Upper lobe of left lung (tissue), 6 donors: ENCODE measurements at regions not wholly inside any gene's neighbourhood (a gene's known extent, or its start where the extent isn't known, plus 50 kb on each side); places are given as distances from the start of the nearest gene placed in this dataset.

Experiments used
- ATAC-seq, 2 donors: fragments of 200-7000 bp; cut with Tn5 transposase; one replicate each; pipeline ENCODE4 v1.9.1; 2022; ENCODE audit warnings: mild to moderate bottlenecking in 2 of 2, moderate library complexity in 2 of 2; ENCODE audit not compliant: low FRiP score in 2 of 2
- DNase-seq, 2 donors: peaks; one replicate each; pipeline ENCODE4 v3.0.0-alpha.2; 2019 to 2020
- H3K27ac ChIP-seq, 4 donors: fragments of 200-600 bp; sonication (generic); one replicate each; pipeline ENCODE4 v1.5.1; 2016 to 2019
- H3K27me3 ChIP-seq, 4 donors: fragments of 200-600 bp; sonication (generic); one replicate each; pipeline ENCODE4 v1.5.1; 2017 to 2019
- H3K36me3 ChIP-seq, 4 donors: fragments of 200-600 bp; sonication (generic); one replicate each; pipeline ENCODE4 v1.5.1; 2016 to 2019
- H3K4me1 ChIP-seq, 4 donors: fragments of 200-600 bp; sonication (generic); one replicate each; pipeline ENCODE4 v1.5.1; 2018 to 2019
- H3K4me3 ChIP-seq, 4 donors: fragments of 200-600 bp; sonication (generic); one replicate each; pipeline ENCODE4 v1.5.1; 2017 to 2019; ENCODE audit warnings: mild to moderate bottlenecking in 2 of 4, moderate library complexity in 1 of 4
- H3K9me3 ChIP-seq, 4 donors: fragments of 200-600 bp; sonication (generic); one replicate each; pipeline ENCODE4 v1.5.1; 2018 to 2019
- CTCF ChIP-seq, 6 experiments: fragments of 450-650 bp in 4 of 6; fragments of 200-600 bp in 2 of 6; sonication (generic) in 2 of 6; IDR thresholded peaks; one replicate each; pipeline ENCODE4 v1.5.1; 2016 to 2019; ENCODE audit warnings: antibody characterized with exemption in 6 of 6
- EP300 ChIP-seq, 4 donors: sonication (generic); formaldehyde crosslinking; IDR thresholded peaks; one replicate each; pipeline ENCODE4 v1.5.1; 2017; ENCODE audit warnings: antibody characterized with exemption in 4 of 4, control low read depth in 2 of 4
- POLR2A ChIP-seq, 4 donors: fragments of 450-650 bp; IDR thresholded peaks; one replicate each; pipeline ENCODE4 v1.5.1; 2016 to 2017; ENCODE audit warnings: antibody characterized with exemption in 4 of 4, mild to moderate bottlenecking in 2 of 4
- POLR2AphosphoS5 ChIP-seq, 2 donors: sonication (generic); formaldehyde crosslinking; IDR thresholded peaks; one replicate each; pipeline ENCODE4 v1.5.1; 2017; ENCODE audit warnings: antibody characterized with exemption in 2 of 2
- WGBS, 2 donors: methylation state at CpG; one replicate each; pipeline ENCODE4 v1.1.5; 2017 to 2018; 5-methylcytosine and 5-hydroxymethylcytosine counted together
- donor health status: DM: no; HTN: no; CAD: no; lungs with moderate emphysema.
- donor health status: DM: no; HTN: yes; CAD: no; lungs with severe emphysema.

GRCh38 chr13:31950111-31950815 is 81.3 kb upstream of the FRY start:
- Histone ChIP-seq H3K36me3 (no peaks in the 10 kb centered on the region), H3K4me1 (peaks cover 5 to 17% (median 11%) of the 10 kb centered on the region in 4 donors), H3K4me3 (no peak overlapping the region), H3K27me3 (no peaks in the 10 kb centered on the region), H3K27ac (peak overlapping the region in 3 of 4 donors; percentile 42 to 60 (median 43)), H3K9me3 (no peaks in the 10 kb centered on the region)
- ATAC-seq (peak in 1 of 2 donors; percentile 49), DNase-seq (no peak)
- no peak for TF ChIP-seq CTCF (IDR thresholded peaks at IDR 0.05)
- no peak for TF ChIP-seq POLR2A (IDR thresholded peaks at IDR 0.05)
- no peak for TF ChIP-seq POLR2AphosphoS5 (IDR thresholded peaks at IDR 0.05)
- no peak for TF ChIP-seq EP300 (IDR thresholded peaks at IDR 0.05)
- 36 to 44% methylated on average over 2 of the region's 2 CpGs for WGBS, 2 donors

GRCh38 chr13:31951215-31951678 is 80.3 kb upstream of the FRY start:
- Histone ChIP-seq H3K4me1 (peaks cover 0 to 11% (median 7%) of the 10 kb centered on the region in 4 donors), H3K9me3 (no peaks in the 10 kb centered on the region), H3K27me3 (no peaks in the 10 kb centered on the region), H3K36me3 (no peaks in the 10 kb centered on the region), H3K27ac (peak overlapping the region; percentile 42 to 60 (median 46)), H3K4me3 (no peak overlapping the region)
- WGBS, 2 donors = 33 to 36% methylated on average over 1 to 3 of the region's 3 CpGs
- peak; percentile 85 to 93 for ATAC-seq
- TF ChIP-seq POLR2AphosphoS5 (IDR thresholded peaks at IDR 0.05) (peak; percentile 52 to 64), EP300 (IDR thresholded peaks at IDR 0.05) (peak in 2 of 4 donors; percentile 40 to 47), POLR2A (IDR thresholded peaks at IDR 0.05) (peak in 1 of 4 donors; percentile 20), CTCF (IDR thresholded peaks at IDR 0.05) (no peak)
- peak in 1 of 2 donors; percentile 95 for DNase-seq

- H3K4me3 ChIP-seq = no peak overlapping the region
- H3K4me1 ChIP-seq = peaks cover 0 to 10% (median 4%) of the 10 kb centered on the region in 4 donors
Measured at GRCh38 chr13:31952641-31953380, 78.8 kb upstream of the FRY start.

GRCh38 chr13:31955101-31955500 is 76.5 kb upstream of the FRY start:
- ATAC-seq (no peak), DNase-seq (no peak)
- H3K36me3 ChIP-seq = no peaks in the 10 kb centered on the region
- H3K9me3 ChIP-seq = no peaks in the 10 kb centered on the region
- no peak overlapping the region for H3K27ac ChIP-seq
- H3K27me3 ChIP-seq = no peaks in the 10 kb centered on the region
- peaks cover 0 to 6% (median 4%) of the 10 kb centered on the region in 4 donors for H3K4me1 ChIP-seq
- no peak overlapping the region for H3K4me3 ChIP-seq
- TF ChIP-seq POLR2A (IDR thresholded peaks at IDR 0.05) (no peak), EP300 (IDR thresholded peaks at IDR 0.05) (no peak), CTCF (IDR thresholded peaks at IDR 0.05) (no peak), POLR2AphosphoS5 (IDR thresholded peaks at IDR 0.05) (no peak)
- WGBS, 2 donors = 93 to 96% methylated on average over 3 of the region's 3 CpGs

More at GRCh38 chr13:31952641-31953380, 78.8 kb upstream of the FRY start:
- H3K27me3 ChIP-seq = no peaks in the 10 kb centered on the region
- WGBS, 2 donors = 96 to 97% methylated on average over 22 to 40 of the region's 40 CpGs
- ATAC-seq (no peak), DNase-seq (peak in 1 of 2 donors; percentile 68)
- TF ChIP-seq EP300 (IDR thresholded peaks at IDR 0.05) (no peak), POLR2AphosphoS5 (IDR thresholded peaks at IDR 0.05) (no peak), CTCF (IDR thresholded peaks at IDR 0.05) (no peak), POLR2A (IDR thresholded peaks at IDR 0.05) (no peak)
- H3K9me3 ChIP-seq = no peaks in the 10 kb centered on the region
- H3K27ac ChIP-seq = no peak overlapping the region
- no peaks in the 10 kb centered on the region for H3K36me3 ChIP-seq
